Skeletal muscle cell (primary cell): ENCODE measurements at regions not wholly inside any gene's neighbourhood (a gene's known extent, or its start where the extent isn't known, plus 50 kb on each side); places are given as distances from the start of the nearest gene placed in this dataset.
"Not testable (repeated sequence)": the region's sequence is repeated elsewhere in the genome, so short reads cannot be mapped to it uniquely, and the experiment has no call there.

Experiments
- DNase-seq: peaks from one replicate; pipeline ENCODE4 v3.0.0-alpha.2; 2010; ENCODE audit warnings: low read depth
- H3K4me3 ChIP-seq: 2 replicates; pipeline ENCODE4 v1.5.1; 2011; ENCODE audit warnings: low read depth, mild to moderate bottlenecking, control low read depth, low read length, moderate library complexity

GRCh38 chr4:134936014-134936413 lies 734.4 kb upstream of the PABPC4L start:
- no peak for DNase-seq
- no peak overlapping the region for H3K4me3 ChIP-seq

- no peak for DNase-seq
Observed at GRCh38 chr4:134935320-134935719, 733.7 kb upstream of the PABPC4L start.

DNA sequence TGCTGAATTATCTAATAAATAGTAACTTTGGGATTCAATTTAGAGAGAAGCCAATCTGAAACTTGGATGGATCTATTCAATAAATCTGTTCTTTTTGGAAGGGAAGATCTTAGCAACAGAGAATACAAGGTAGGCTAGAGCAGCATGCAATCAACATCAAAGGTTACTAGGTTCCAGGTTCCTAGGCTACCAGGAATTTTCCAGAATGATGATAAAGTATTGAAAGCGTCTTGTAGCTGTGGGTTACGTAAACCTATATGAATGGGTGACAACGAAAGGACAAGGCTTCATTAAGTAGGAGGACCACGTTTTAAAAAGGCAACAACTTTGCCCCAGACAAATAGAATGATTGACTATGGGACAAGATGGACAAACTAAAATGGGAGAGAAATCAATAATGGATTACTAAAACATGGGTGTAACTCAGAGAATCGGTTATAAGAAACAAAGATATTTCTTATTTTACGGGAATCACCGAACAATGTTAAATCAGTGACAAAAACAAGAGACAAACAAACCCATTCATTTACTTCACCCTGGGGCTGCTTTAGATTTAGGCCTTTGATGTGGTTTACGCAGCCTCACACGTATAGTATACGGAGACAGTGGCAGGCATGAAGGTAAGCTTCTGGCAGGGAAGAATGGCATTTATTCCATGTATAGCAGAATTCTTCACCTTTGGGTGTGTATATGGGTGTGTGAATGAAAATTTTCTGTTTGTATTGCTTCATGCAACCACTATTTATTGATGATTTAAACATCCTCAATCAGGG lies 732.6 kb upstream of the PABPC4L start:
- no peak overlapping the region for H3K4me3 ChIP-seq

More at GRCh38 chr4:134935320-134935719, 733.7 kb upstream of the PABPC4L start:
- no peak overlapping the region for H3K4me3 ChIP-seq

DNA sequence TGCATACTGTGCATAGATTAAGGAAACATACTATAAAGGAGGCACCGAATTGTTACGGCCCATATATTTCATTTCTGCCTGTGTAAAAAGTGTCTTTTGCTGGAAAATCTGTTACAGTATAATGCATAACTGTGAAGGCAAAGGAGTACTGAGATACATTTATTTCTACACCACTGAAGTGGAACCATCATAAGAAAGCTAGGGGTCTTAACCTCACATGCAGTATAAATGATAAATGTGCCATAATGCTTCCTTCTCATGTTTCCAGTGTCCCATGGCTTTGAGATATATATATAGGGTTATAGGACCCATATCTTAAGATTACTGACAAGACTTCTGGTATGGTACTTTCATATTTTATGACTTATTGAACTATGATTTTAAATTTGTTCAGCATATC lies 713.8 kb upstream of the PABPC4L start:
- no peak for DNase-seq
- H3K4me3 ChIP-seq, result no peak overlapping the region

More for the DNA sequence above, 732.6 kb upstream of the PABPC4L start:
- no peak for DNase-seq

GRCh38 chr4:134914250-134914649 lies 712.7 kb upstream of the PABPC4L start:
- not testable (repeated sequence) for DNase-seq, H3K4me3 ChIP-seq

GRCh38 chr4:134911941-134912340 lies 710.4 kb upstream of the PABPC4L start:
- no peak overlapping the region for H3K4me3 ChIP-seq
- DNase-seq, result no peak

DNA sequence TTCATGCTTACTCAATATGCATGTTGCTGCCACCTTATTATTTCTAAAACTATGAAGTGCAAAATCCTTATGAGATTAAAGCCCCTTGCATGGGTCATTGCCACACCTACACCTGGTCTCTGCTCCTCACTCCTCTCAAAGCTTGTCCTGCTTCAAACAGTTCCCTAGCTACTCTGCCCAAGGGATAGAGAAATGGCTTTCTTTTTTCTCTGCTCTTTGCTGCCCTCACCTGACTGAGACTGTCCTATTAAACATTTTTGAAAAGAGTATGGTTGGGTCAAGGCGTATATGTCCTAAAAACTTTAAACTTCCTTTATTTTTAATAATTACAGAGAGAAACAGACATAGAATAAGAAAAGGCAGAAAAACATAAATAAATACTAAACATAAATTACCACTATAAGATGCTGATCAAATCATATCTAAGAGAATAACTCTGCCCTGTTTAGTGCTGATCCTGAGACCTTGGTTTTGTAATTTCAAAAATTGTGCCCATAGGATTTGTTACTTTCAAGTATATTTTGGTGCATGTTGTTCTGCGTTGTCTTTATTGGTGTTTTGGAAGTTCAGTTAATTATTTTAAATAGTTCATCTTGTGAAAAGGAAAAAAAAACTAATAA lies 704.9 kb upstream of the PABPC4L start:
- no peak for DNase-seq
- no peak overlapping the region for H3K4me3 ChIP-seq

- no peak overlapping the region for H3K4me3 ChIP-seq
- DNase-seq, result no peak
Observed at GRCh38 chr4:134905061-134905460, 703.5 kb upstream of the PABPC4L start.

DNA sequence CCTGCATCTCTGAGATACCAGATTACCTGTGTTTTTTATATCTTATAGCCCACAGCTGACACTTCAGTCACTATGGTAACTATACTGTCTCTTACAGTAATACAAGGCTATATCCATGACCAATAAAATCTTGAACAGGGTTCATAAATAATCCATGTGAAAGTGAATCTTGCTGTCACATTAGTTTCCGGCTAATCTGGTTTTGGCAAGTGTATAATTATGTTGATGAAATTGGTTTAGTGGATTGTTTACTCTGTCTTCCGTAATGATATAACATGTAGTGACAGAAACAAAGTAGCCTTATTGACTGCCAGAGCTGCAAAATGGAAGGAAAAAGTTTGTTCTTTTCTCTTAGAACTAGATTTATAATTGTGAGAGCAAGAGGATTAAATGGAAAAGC lies 686.6 kb upstream of the PABPC4L start:
- no peak for DNase-seq
- no peak overlapping the region for H3K4me3 ChIP-seq

- DNase-seq, result peak; percentile 23
- no peak overlapping the region for H3K4me3 ChIP-seq
Observed at GRCh38 chr4:134885436-134885835, 683.8 kb upstream of the PABPC4L start.

- no peak overlapping the region for H3K4me3 ChIP-seq
- DNase-seq, result no peak
Observed at GRCh38 chr4:134883831-134884449, 682.4 kb upstream of the PABPC4L start.

GRCh38 chr4:134879019-134879418 lies 677.4 kb upstream of the PABPC4L start:
- H3K4me3 ChIP-seq, result no peak overlapping the region
- no peak for DNase-seq

- no peak for DNase-seq
- H3K4me3 ChIP-seq, result no peak overlapping the region
Observed at GRCh38 chr4:134867027-134867426, 665.4 kb upstream of the PABPC4L start.

GRCh38 chr4:134865675-134866074 lies 664.1 kb upstream of the PABPC4L start:
- DNase-seq, result no peak
- no peak overlapping the region for H3K4me3 ChIP-seq

DNA sequence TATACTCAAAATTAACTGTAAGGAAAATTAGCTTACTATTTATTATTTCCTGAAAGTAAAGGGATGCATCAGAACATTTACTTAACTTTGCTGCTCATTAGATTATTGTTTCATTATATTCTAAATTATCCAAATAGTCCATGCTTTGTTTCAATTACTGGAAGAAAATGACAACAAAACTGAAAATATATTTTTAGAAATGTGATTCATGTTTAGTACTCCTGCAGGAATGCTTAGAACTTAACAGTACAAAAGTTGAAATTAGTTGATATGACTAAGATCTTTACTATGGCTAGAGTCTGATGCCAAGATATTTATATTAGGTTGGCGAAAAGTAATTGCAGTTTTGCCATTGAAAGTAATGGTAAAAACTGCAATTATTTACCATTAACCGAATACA lies 660.5 kb upstream of the PABPC4L start:
- no peak overlapping the region for H3K4me3 ChIP-seq
- no peak for DNase-seq

- H3K4me3 ChIP-seq, result no peak overlapping the region
- DNase-seq, result no peak
Observed at GRCh38 chr4:134848681-134849080, 647.1 kb upstream of the PABPC4L start.

DNA sequence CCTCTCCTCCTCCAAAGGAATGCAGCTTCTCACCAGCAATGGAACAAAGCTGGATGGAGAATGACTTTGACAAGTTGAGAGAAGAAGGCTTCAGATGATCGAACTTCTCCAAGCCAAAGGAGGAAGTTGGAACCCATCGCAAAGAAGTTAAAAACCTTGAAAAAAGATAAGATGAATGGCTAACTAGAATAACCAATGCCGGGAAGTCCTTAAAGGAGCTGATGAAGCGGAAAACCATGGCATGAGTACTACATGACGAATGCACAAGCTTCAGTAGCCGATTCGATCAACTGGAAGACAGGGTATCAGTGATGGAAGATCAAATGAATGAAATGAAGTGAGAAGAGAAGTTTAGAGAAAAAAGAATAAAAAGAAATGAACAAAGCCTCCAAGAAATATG lies 629.2 kb upstream of the PABPC4L start:
- not testable (repeated sequence) for DNase-seq, H3K4me3 ChIP-seq

DNA sequence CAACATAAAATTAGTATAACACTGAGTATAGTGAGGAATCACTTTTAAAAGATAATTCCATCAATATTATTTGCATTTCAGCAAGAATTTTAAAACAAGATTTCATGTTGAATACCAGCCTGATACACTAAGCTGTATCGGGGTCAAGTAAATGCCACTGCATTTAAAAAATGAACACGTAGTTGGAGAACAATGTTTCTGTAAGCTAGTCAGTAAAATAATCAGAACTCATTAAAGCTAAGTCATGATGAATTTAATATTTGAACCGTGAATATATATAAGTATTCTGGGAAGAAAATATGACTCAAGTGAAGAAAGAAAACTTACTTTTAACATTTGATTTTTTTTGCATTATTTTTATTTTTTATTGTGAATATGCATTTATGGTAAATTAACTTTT lies 611.0 kb upstream of the PABPC4L start:
- H3K4me3 ChIP-seq, result no peak overlapping the region
- DNase-seq, result no peak

GRCh38 chr4:134807231-134807745 lies 605.7 kb upstream of the PABPC4L start:
- no peak for DNase-seq
- no peak overlapping the region for H3K4me3 ChIP-seq

GRCh38 chr4:134798573-134798972 lies 597.0 kb upstream of the PABPC4L start:
- H3K4me3 ChIP-seq, result no peak overlapping the region
- no peak for DNase-seq
